OCI-LY1 (cell line): ENCODE measurements at regions not wholly inside any gene's neighbourhood (a gene's known extent, or its start where the extent isn't known, plus 50 kb on each side); places are given as distances from the start of the nearest gene placed in this dataset.

Source experiments
- EZH2 ChIP-seq: fragments of 200-600 bp; sonication (generic), shearing (Covaris generic); IDR thresholded peaks from 2 replicates; pipeline ENCODE4 v1.8.0; 2017; ENCODE audit warnings: borderline replicate concordance, mixed run types, mild to moderate bottlenecking, antibody characterized with exemption, low read length, moderate library complexity, mixed read lengths
- TF ChIP-seq, protein P1 (sequence below): fragments of 200-600 bp; sonication (generic), shearing (Covaris generic); IDR thresholded peaks from 2 replicates; pipeline ENCODE4 v1.5.1; 2017; ENCODE audit warnings: mild to moderate bottlenecking, antibody characterized with exemption, low read length, moderate library complexity, mixed read lengths

DNA sequence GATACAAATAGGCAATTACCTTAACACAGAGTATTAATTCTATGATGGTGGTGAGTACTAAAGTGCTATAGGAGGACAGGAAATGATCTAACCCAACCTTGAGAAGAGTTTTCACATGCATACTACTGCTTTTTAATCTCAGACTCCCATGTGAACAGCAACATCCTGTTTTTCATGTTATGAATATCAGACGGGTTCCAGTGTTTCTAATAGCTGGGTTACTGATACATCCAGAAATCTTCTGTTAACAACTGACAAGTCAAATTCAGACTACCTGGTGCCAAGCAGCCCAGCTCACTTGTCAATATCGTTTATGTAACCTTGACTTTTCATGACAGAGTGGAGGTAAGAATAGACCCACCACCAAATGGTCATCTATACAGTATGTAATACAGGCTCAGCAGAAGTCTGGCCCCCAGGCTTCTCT, 220.2 kb upstream of the COL8A1 start:
- TF ChIP-seq, protein P1, sequence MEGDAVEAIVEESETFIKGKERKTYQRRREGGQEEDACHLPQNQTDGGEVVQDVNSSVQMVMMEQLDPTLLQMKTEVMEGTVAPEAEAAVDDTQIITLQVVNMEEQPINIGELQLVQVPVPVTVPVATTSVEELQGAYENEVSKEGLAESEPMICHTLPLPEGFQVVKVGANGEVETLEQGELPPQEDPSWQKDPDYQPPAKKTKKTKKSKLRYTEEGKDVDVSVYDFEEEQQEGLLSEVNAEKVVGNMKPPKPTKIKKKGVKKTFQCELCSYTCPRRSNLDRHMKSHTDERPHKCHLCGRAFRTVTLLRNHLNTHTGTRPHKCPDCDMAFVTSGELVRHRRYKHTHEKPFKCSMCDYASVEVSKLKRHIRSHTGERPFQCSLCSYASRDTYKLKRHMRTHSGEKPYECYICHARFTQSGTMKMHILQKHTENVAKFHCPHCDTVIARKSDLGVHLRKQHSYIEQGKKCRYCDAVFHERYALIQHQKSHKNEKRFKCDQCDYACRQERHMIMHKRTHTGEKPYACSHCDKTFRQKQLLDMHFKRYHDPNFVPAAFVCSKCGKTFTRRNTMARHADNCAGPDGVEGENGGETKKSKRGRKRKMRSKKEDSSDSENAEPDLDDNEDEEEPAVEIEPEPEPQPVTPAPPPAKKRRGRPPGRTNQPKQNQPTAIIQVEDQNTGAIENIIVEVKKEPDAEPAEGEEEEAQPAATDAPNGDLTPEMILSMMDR: no peak
- TF ChIP-seq EZH2: no peak
